Type B pancreatic cell (in vitro differentiated cells): ENCODE measurements at regions not wholly inside any gene's neighbourhood (a gene's known extent, or its start where the extent isn't known, plus 50 kb on each side); places are given as distances from the start of the nearest gene placed in this dataset.
A peak's percentile ranks its signal among the peaks of the same experiment; 100 is the strongest.
"Not testable (repeated sequence)": the region's sequence is repeated elsewhere in the genome, so short reads cannot be mapped to it uniquely, and the experiment has no call there.

Experiments
- DNase-seq: peaks from one replicate; pipeline ENCODE4 v3.0.0; 2021; ENCODE audit warnings: mixed read lengths; ENCODE audit not compliant: unreplicated experiment; ENCODE audit errors: extremely low spot score
- H3K27ac Mint-ChIP-seq: 2 replicates; pipeline ENCODE4 v1.8.0; 2021; ENCODE audit warnings: mild to moderate bottlenecking, mixed read lengths
- H3K27me3 Mint-ChIP-seq: 2 replicates; pipeline ENCODE4 v1.8.0; 2021; ENCODE audit warnings: mixed read lengths
- H3K36me3 Mint-ChIP-seq: 2 replicates; pipeline ENCODE4 v1.8.0; 2021; ENCODE audit warnings: mixed read lengths
- H3K4me1 Mint-ChIP-seq: one replicate; pipeline ENCODE4 v1.8.0; 2021; ENCODE audit warnings: mixed read lengths; ENCODE audit not compliant: unreplicated experiment
- H3K4me3 Mint-ChIP-seq: 2 replicates; pipeline ENCODE4 v1.8.0; 2021; ENCODE audit warnings: mild to moderate bottlenecking, mixed read lengths
- H3K9me3 Mint-ChIP-seq: 2 replicates; pipeline ENCODE4 v1.8.0; 2021; ENCODE audit warnings: mixed read lengths
- TF ChIP-seq, protein P1 (sequence below): fragments of 200-600 bp; sonication (generic); conservative IDR thresholded peaks from 2 replicates; pipeline ENCODE4 v1.5.0; 2021; ENCODE audit warnings: antibody characterized with exemption, mild to moderate bottlenecking

DNA sequence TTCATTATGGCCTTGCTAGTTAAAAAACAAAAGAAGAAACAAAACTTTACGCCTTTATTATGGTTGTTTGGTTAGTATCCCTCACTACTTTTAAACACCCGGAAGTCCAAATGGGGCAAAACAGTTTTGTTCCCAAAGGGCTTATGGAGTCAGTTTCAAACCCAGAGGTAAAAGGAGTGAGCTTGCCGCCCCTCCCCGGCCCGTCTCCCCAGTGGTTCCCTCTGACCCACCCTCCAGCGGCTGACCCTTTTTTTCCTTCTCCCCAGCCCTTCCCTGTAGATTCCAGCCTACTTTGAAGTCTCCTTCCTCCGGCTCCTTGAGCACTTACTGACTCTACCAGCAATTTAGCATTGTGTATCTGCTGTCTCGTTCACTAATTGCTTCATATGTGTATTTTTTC lies 209.2 kb downstream of the ICOS start:
- H3K27ac Mint-ChIP-seq = peak overlapping the region; percentile 76
- no peaks in the 10 kb centered on the region for H3K27me3 Mint-ChIP-seq
- H3K4me1 Mint-ChIP-seq = peaks cover 17% of the 10 kb centered on the region
- DNase-seq = no peak
- peak overlapping the region; percentile 86 for H3K4me3 Mint-ChIP-seq
- H3K36me3 Mint-ChIP-seq = peaks cover 3% of the 10 kb centered on the region
- peaks cover 12% of the 10 kb centered on the region for H3K9me3 Mint-ChIP-seq
- TF ChIP-seq, protein P1, sequence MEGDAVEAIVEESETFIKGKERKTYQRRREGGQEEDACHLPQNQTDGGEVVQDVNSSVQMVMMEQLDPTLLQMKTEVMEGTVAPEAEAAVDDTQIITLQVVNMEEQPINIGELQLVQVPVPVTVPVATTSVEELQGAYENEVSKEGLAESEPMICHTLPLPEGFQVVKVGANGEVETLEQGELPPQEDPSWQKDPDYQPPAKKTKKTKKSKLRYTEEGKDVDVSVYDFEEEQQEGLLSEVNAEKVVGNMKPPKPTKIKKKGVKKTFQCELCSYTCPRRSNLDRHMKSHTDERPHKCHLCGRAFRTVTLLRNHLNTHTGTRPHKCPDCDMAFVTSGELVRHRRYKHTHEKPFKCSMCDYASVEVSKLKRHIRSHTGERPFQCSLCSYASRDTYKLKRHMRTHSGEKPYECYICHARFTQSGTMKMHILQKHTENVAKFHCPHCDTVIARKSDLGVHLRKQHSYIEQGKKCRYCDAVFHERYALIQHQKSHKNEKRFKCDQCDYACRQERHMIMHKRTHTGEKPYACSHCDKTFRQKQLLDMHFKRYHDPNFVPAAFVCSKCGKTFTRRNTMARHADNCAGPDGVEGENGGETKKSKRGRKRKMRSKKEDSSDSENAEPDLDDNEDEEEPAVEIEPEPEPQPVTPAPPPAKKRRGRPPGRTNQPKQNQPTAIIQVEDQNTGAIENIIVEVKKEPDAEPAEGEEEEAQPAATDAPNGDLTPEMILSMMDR = no peak

GRCh38 chr2:204147040-204147439 lies 210.5 kb downstream of the ICOS start:
- not testable (repeated sequence) for H3K27ac Mint-ChIP-seq, H3K27me3 Mint-ChIP-seq, H3K36me3 Mint-ChIP-seq, DNase-seq, H3K4me3 Mint-ChIP-seq
- Mint-ChIP-seq H3K9me3 (peaks cover 12% of the 10 kb centered on the region), H3K4me1 (peaks cover 24% of the 10 kb centered on the region)

DNA sequence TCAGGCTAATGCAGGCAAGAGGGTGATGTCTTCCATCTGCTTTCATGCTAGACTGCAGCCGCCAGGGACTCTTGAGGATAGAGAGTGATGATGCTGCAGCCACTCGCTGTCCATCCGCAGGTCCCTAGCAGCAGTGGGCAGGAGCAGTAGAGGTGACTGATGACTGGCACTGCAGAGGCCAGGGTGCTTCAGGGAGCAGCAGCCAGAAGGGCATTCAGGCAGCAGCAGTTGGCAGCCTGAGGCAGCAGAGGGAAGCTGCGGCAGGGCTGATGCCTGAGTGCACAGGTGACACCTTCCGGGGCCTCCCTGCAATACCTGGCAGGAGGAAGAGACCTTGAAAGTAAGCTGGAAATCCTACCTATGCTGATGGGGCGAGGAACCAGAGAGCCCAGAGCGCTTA lies 214.2 kb downstream of the ICOS start:
- no peak for DNase-seq

GRCh38 chr2:204152616-204153015 lies 216.1 kb downstream of the ICOS start:
- no peak for DNase-seq
- TF ChIP-seq, protein P1 = no peak
- H3K27me3 Mint-ChIP-seq = no peaks in the 10 kb centered on the region
- H3K4me1 Mint-ChIP-seq = peaks cover 16% of the 10 kb centered on the region
- H3K4me3 Mint-ChIP-seq = no peak overlapping the region
- peaks cover under 1% of the 10 kb centered on the region for H3K36me3 Mint-ChIP-seq
- H3K27ac Mint-ChIP-seq = no peak overlapping the region
- peaks cover 12% of the 10 kb centered on the region for H3K9me3 Mint-ChIP-seq

More for the DNA sequence above, 214.2 kb downstream of the ICOS start:
- H3K4me1 Mint-ChIP-seq = peaks cover 26% of the 10 kb centered on the region
- peaks cover 3% of the 10 kb centered on the region for H3K36me3 Mint-ChIP-seq
- no peak overlapping the region for H3K27ac Mint-ChIP-seq
- TF ChIP-seq, protein P1 = no peak
- peaks cover 12% of the 10 kb centered on the region for H3K9me3 Mint-ChIP-seq
- no peaks in the 10 kb centered on the region for H3K27me3 Mint-ChIP-seq
- H3K4me3 Mint-ChIP-seq = no peak overlapping the region

DNA sequence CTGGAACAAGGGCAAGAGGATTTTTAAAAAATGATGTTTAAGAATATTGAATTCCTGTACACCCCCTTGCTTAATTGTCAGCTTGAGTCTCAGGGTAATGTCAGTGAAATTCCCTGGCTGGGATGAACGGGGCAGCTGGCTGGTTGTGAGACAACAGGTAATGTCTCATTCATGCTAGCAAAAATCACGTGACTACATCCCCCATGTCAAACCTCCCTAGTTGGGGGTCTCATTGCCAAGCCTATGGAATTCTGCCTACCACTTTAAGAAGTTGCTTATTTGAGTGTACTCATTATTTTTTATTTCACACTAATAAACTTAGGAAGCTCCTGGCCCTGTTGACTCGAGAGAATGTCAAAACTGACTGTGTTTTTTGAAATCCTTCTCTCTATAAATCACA lies 218.3 kb downstream of the ICOS start:
- Mint-ChIP-seq H3K4me3 (no peak overlapping the region), H3K36me3 (no peaks in the 10 kb centered on the region), H3K27ac (no peak overlapping the region), H3K27me3 (no peaks in the 10 kb centered on the region), H3K4me1 (peaks cover 21% of the 10 kb centered on the region), H3K9me3 (no peaks in the 10 kb centered on the region)
- TF ChIP-seq, protein P1 = no peak
- DNase-seq = no peak

DNA sequence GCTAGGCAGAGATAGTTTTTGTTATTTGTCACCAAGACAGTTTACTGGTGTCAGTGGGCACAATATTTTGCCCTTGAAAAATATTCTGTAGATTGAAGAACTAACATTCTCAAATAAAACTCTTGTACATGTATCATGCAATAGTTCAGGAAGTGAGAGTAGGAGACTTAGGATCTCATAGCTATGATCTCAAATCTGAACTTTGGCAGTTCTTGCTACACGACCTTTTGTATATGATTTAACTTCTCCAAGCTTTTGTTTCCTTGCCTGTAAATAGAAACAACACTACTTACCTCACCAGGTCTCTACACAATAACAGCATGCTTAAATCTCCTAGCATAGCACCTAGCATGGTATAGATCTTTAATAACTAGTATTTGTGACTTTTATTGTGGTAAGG lies 219.9 kb downstream of the ICOS start:
- H3K4me1 Mint-ChIP-seq = peaks cover 17% of the 10 kb centered on the region
- TF ChIP-seq, protein P1 = no peak
- H3K27ac Mint-ChIP-seq = no peak overlapping the region
- DNase-seq = no peak
- no peaks in the 10 kb centered on the region for H3K36me3 Mint-ChIP-seq
- no peaks in the 10 kb centered on the region for H3K9me3 Mint-ChIP-seq
- no peaks in the 10 kb centered on the region for H3K27me3 Mint-ChIP-seq
- no peak overlapping the region for H3K4me3 Mint-ChIP-seq
